ENCODE measurements at regions not wholly inside any gene's neighbourhood (a gene's known extent, or its start where the extent isn't known, plus 50 kb on each side); places are given as distances from the start of the nearest gene placed in this dataset.
"Not testable (repeated sequence)": the region's sequence is repeated elsewhere in the genome, so short reads cannot be mapped to it uniquely, and the experiment has no call there.

- in situ Hi-C loops (cut with HindIII; ENCODE audit: low sequenced_read_pairs), result no loop called here
These were observed 139.0 kb upstream of the FZD8 start for GRCh38 chr10:35780970-35781642.

- in situ Hi-C loops (cut with HindIII; ENCODE audit: low sequenced_read_pairs), result no loop called here
These were observed 136.2 kb upstream of the FZD8 start for GRCh38 chr10:35778306-35778705.

DNA sequence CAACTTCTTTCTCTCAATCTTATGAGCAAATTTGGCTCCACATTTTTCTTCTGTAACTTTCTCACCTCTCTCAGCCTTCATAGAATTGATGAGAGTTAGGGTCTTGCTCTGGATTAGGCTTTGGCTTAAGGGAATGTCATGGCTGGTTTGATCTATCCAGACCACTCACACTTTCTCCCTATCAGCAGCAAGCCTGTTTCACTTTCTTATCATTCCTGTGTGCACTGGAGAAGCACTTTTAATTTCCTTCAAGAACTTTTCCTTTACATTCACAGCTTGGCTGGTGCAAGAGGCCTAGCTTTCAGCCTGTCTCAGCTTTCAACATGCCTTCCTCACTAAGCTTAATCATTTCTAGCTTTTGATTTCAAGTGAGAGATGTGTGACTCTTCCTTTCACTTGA, 134.5 kb upstream of the FZD8 start:
- in situ Hi-C loops (cut with HindIII; ENCODE audit: low sequenced_read_pairs), result not testable (repeated sequence)

- in situ Hi-C loops (cut with HindIII; ENCODE audit: low sequenced_read_pairs), result no loop called here
These were observed 132.0 kb upstream of the FZD8 start for GRCh38 chr10:35774109-35774508.

DNA sequence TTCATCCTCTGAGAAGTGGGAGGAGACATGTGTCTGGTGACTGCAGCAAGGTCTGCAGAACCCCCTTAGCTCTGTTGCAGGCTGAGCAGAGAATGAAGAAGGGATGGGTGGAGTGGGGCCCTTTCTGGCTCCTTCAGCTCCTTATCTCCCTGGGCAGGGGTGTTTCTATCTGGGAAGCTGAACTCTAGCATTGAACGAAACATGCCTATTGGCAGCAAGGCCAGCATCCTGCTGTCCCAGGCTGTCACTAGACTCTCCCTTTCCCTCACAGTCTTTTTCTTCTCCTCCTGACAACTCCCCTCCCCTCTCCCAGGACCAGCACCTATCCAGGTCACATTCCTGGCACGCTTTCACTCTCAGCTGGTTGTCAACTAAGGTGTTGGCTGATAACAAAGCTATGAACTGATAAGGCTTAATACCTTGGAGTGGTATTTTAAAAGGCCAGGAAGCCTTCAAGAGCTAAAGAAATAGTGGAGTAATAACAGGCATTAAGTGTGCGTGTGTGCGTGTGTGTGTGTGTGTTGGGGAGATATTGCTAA, 128.8 kb upstream of the FZD8 start:
- in situ Hi-C loops (cut with HindIII; ENCODE audit: low sequenced_read_pairs), result no loop called here

DNA sequence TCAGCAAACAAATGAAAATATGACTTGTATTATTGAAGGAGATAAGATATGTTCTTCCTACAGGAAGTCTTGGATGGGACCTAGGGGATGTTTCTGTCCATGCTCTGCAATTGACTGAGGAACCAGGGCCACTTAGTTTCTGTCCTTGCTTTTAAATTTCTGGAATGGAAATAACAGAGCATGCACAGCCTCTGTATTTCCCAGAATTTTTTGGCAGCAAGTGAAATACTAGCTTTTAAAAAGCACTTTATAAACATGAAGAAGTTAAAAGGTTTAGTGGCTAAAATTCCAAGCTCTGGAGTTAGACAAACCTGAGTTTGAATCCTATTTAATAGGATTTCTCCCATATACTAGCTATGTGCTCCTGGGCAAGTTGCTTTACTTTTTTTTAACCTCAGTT, 127.7 kb upstream of the FZD8 start:
- in situ Hi-C loops (cut with HindIII; ENCODE audit: low sequenced_read_pairs), result no loop called here

GRCh38 chr10:35768731-35769130, 126.6 kb upstream of the FZD8 start:
- in situ Hi-C loops (cut with HindIII; ENCODE audit: low sequenced_read_pairs), result no loop called here

- in situ Hi-C loops (cut with HindIII; ENCODE audit: low sequenced_read_pairs), result no loop called here
These were observed 125.9 kb upstream of the FZD8 start for GRCh38 chr10:35768011-35768410.

DNA sequence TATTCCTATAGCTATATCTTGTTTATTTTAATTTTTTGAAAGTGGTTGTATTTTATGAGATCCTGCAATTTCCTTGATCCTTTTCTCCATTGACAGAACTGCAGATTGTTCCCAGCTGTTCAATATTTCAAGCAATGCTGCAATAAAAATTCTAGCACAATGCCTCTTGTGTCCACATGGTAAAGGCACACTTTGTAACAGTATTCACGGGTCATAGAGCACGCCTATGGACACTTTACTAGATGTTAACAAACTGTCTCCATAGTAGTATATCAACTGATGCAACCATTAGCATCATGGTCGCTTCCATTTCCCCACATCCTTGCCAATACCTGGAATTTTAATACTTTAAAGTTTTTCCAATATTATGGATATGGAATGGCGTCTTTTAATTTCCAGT, 123.9 kb upstream of the FZD8 start:
- in situ Hi-C loops (cut with HindIII; ENCODE audit: low sequenced_read_pairs), result no loop called here

- in situ Hi-C loops (cut with HindIII; ENCODE audit: low sequenced_read_pairs), result no loop called here
These were observed 123.0 kb upstream of the FZD8 start for GRCh38 chr10:35765066-35765527.

DNA sequence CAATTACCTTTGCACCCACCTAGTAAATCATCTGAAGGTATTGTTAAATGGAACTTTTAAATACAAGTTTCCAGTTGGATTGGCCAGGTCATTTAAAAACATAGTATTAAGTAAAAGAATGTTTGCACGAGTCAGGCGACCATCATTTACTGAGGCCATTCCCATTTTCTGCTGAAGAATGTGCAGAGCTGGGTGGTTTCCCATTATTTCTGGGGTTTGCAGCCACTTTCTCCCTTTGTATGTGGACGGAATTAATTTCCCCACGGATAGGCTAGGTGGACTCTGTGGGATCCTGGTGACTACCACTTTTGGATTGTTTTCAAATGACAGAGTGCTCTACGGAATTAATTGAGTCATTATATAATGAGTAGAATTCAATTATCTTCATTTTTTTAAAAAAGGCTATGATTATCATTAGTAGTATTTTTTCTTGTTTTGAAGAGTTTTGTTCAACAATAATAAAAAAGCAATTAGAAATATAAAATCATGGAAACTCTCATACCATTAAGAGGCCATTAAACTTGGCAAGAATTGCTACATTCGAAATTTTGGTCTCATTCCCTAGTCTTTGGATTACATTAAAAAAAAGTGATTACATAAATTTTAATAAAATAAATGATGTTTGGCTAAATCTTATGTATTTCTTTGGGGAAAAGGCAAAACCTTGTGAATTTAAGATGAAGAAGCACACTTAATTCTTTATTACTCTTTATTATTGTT, 120.4 kb upstream of the FZD8 start:
- in situ Hi-C loops (cut with HindIII; ENCODE audit: low sequenced_read_pairs), result no loop called here

- in situ Hi-C loops (cut with HindIII; ENCODE audit: low sequenced_read_pairs), result no loop called here
These were observed 116.0 kb upstream of the FZD8 start for GRCh38 chr10:35758076-35758475.

DNA sequence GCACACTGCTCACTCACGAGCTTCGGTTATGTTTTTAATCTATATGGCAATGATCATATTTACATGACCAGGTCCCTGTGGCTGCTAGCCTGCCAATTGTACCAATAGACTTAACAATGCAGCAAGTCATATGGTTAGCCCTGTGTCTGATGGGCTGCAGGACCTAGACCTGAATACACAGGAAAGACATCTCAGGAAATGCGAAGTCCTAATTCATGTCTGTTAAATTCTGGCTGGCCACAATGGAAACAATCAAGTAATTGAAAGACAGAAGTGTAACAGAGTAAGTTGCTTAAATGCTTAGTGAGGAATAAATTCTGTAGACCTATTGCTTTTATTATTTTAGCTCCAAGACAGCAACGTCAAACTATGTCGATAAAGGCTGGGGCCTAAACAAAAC, 112.4 kb upstream of the FZD8 start:
- in situ Hi-C loops (cut with HindIII; ENCODE audit: low sequenced_read_pairs), result no loop called here

DNA sequence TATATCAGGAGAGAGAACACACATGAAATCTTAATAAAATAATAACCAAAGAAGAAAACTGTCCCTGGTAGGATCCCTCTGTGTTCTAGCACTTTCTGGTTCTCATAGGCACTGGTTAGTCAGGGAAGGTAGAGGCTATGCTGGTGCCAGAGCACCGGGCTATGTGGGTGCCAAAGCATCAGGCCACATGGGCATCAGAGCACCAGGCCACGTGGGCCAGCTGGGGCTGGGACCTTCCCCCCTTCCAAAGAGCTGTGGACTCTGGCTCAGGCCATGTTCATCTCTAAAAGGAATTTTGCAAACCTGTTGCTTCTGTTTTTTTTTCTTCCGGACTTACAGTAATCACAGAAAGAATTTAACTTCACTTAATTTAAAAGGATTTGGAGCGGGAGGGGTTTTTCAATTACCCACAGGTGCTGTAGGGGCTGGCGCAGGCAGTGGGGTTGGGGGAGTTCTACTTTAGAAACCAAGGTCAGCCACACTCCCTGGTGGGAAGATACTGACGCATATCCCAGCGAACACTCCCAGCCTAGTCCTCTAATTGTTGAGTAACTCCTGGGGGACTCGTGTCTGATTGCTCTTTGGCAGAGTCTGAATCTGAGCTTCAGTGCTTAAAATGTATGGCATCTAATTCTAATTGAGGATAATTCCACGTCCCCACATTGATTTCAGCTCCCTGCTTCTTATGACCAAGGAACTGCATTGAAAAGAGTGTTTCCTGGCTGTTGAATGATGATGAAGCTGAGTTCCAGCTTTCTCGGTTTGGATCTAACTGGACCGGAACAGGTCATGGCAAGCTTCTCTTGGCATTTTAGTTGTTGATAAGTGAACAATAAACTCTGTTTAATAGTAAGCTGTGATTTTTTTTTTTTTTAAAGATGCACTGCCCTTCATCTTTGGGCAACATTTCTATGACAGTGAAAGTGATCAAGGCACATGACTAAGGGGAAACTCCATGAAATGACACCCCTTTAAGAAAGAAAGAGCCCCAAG, 110.7 kb upstream of the FZD8 start:
- in situ Hi-C loops (cut with HindIII; ENCODE audit: low sequenced_read_pairs), result no loop called here

GRCh38 chr10:35751347-35751746, 109.3 kb upstream of the FZD8 start:
- in situ Hi-C loops (cut with HindIII; ENCODE audit: low sequenced_read_pairs), result no loop called here

GRCh38 chr10:35749230-35749629, 107.1 kb upstream of the FZD8 start:
- in situ Hi-C loops (cut with HindIII; ENCODE audit: low sequenced_read_pairs), result no loop called here

- in situ Hi-C loops (cut with HindIII; ENCODE audit: low sequenced_read_pairs), result no loop called here
These were observed 103.7 kb upstream of the FZD8 start for GRCh38 chr10:35745617-35746403.

DNA sequence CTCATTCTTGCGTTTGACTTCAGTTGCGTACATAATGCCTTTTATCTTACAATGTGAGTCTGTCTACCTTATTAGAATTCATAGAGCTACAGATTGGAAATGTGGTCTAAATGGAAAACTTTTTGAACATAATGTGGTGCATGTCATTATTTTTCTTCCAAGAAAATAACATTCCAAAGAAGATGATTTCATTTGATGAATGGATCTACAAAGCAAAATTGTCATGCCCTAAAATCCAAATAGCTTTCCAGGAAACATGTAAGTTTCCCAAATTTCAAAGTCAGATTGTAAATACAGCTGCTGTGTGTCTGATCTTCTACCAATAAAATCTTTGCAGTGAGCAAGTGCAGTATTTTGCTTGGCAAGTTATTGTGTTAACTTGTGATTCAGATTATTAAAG, 101.8 kb upstream of the FZD8 start:
- in situ Hi-C loops (cut with HindIII; ENCODE audit: low sequenced_read_pairs), result no loop called here

DNA sequence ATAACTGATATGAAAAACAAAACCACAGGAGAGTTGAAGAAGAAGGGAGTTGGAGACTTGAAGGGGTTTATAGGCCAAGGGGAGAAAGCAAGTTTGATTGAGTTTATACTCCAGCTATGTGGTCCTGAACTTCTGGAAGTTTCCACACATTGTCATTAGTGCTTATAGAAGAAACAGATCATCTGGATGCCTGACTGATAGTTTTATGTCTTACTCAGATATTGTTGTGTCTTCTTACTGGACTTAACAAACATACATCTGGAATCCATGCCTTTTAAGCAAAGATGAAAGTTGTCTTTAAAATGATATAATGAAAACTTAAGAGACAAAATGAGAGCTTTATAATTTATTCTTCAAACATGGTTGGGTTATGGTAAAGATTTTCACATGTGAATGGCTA, 101.3 kb upstream of the FZD8 start:
- in situ Hi-C loops (cut with HindIII; ENCODE audit: low sequenced_read_pairs), result no loop called here

- in situ Hi-C loops (cut with HindIII; ENCODE audit: low sequenced_read_pairs), result no loop called here
These were observed 97.9 kb upstream of the FZD8 start for GRCh38 chr10:35739998-35740397.

Data from DLD1 (cell line).